CD1c-positive myeloid dendritic cell (primary cell): ENCODE measurements at regions not wholly inside any gene's neighbourhood (a gene's known extent, or its start where the extent isn't known, plus 50 kb on each side); places are given as distances from the start of the nearest gene placed in this dataset.

Experiments
- DNase-seq: peaks from one replicate; pipeline ENCODE4 v3.0.0-alpha.2; 2016; ENCODE audit errors: extremely low spot score

GRCh38 chr1:65486613-65487012 is 66.1 kb downstream of the LEPR start:
- no peak for DNase-seq

- no peak for DNase-seq
Observed at GRCh38 chr1:65489481-65489880, 69.0 kb downstream of the LEPR start.

GRCh38 chr1:65490231-65491009 is 70.0 kb downstream of the LEPR start:
- no peak for DNase-seq

GRCh38 chr1:65491472-65491871 is 71.0 kb downstream of the LEPR start:
- no peak for DNase-seq

- DNase-seq = no peak
Observed at GRCh38 chr1:65493802-65494201, 73.3 kb downstream of the LEPR start.

- DNase-seq = no peak
Observed at GRCh38 chr1:65494671-65495070, 74.2 kb downstream of the LEPR start.

- DNase-seq = no peak
Observed at GRCh38 chr1:65495137-65495536, 74.7 kb downstream of the LEPR start.

- DNase-seq = no peak
Observed at GRCh38 chr1:65497256-65497830, 76.9 kb downstream of the LEPR start.

GRCh38 chr1:65503427-65503826 is 83.0 kb downstream of the LEPR start:
- DNase-seq = no peak

GRCh38 chr1:65504263-65504662 is 83.8 kb downstream of the LEPR start:
- DNase-seq = no peak

GRCh38 chr1:65505547-65506300 is 85.3 kb downstream of the LEPR start:
- no peak for DNase-seq

GRCh38 chr1:65508051-65508450 is 87.6 kb downstream of the LEPR start:
- DNase-seq = no peak

GRCh38 chr1:65509912-65510680 is 89.6 kb downstream of the LEPR start:
- no peak for DNase-seq

- DNase-seq = no peak
Observed at GRCh38 chr1:65510961-65511360, 90.5 kb downstream of the LEPR start.

GRCh38 chr1:65512383-65512782 is 91.9 kb downstream of the LEPR start:
- DNase-seq = no peak

GRCh38 chr1:65512967-65513780 is 92.7 kb downstream of the LEPR start:
- DNase-seq = no peak

- DNase-seq = no peak
Observed at GRCh38 chr1:65514041-65514440, 93.6 kb downstream of the LEPR start.

- no peak for DNase-seq
Observed at GRCh38 chr1:65524931-65525265, 104.4 kb downstream of the LEPR start.

GRCh38 chr1:65525266-65526048 is 105.0 kb downstream of the LEPR start:
- no peak for DNase-seq

- DNase-seq = no peak
Observed at GRCh38 chr1:65526049-65526556, 105.6 kb downstream of the LEPR start.
